Stimulated activated CD4-positive, alpha-beta T cell treated with anti-CD3 and anti-CD28 coated beads, Interleukin-15, amount 100 ng/mL, for 1 hour (primary cell): ENCODE measurements at regions not wholly inside any gene's neighbourhood (a gene's known extent, or its start where the extent isn't known, plus 50 kb on each side); places are given as distances from the start of the nearest gene placed in this dataset.

Source experiments
- DNase-seq, 2 donors: peaks; one replicate each; pipeline ENCODE4 v3.0.0-alpha.2; 2020; ENCODE audit warnings: low read depth in 1 of 2, low spot score in 1 of 2

GRCh38 chr1:95984798-95985374, 736.7 kb upstream of the PTBP2 start:
- no peak for DNase-seq

GRCh38 chr1:95990033-95990432, 731.6 kb upstream of the PTBP2 start:
- DNase-seq, result no peak

GRCh38 chr1:95991787-95992520, 729.6 kb upstream of the PTBP2 start:
- DNase-seq, result no peak

- DNase-seq, result no peak
These were observed 726.9 kb upstream of the PTBP2 start for GRCh38 chr1:95994643-95995042.

GRCh38 chr1:96002201-96002600, 719.4 kb upstream of the PTBP2 start:
- no peak for DNase-seq

GRCh38 chr1:96002969-96003964, 718.3 kb upstream of the PTBP2 start:
- DNase-seq, result no peak

GRCh38 chr1:96009831-96010434, 711.7 kb upstream of the PTBP2 start:
- no peak for DNase-seq

GRCh38 chr1:96011606-96012005, 710.0 kb upstream of the PTBP2 start:
- DNase-seq, result no peak

GRCh38 chr1:96016219-96016618, 705.4 kb upstream of the PTBP2 start:
- no peak for DNase-seq

GRCh38 chr1:96020378-96020777, 701.2 kb upstream of the PTBP2 start:
- no peak for DNase-seq

- DNase-seq, result no peak
These were observed 696.5 kb upstream of the PTBP2 start for GRCh38 chr1:96025062-96025461.

GRCh38 chr1:96028071-96028470, 693.5 kb upstream of the PTBP2 start:
- no peak for DNase-seq

GRCh38 chr1:96030312-96030711, 691.3 kb upstream of the PTBP2 start:
- DNase-seq, result no peak

GRCh38 chr1:96034006-96034405, 687.6 kb upstream of the PTBP2 start:
- no peak for DNase-seq

GRCh38 chr1:96036763-96037162, 684.8 kb upstream of the PTBP2 start:
- DNase-seq, result no peak

GRCh38 chr1:96038636-96039035, 682.9 kb upstream of the PTBP2 start:
- no peak for DNase-seq

GRCh38 chr1:96039910-96040309, 681.7 kb upstream of the PTBP2 start:
- no peak for DNase-seq

GRCh38 chr1:96041470-96041869, 680.1 kb upstream of the PTBP2 start:
- DNase-seq, result no peak

- no peak for DNase-seq
These were observed 672.9 kb upstream of the PTBP2 start for GRCh38 chr1:96048572-96049212.

- DNase-seq, result no peak
These were observed 671.7 kb upstream of the PTBP2 start for GRCh38 chr1:96049759-96050409.
